WTC11 (cell line): ENCODE measurements at regions not wholly inside any gene's neighbourhood (a gene's known extent, or its start where the extent isn't known, plus 50 kb on each side); places are given as distances from the start of the nearest gene placed in this dataset.

ENCODE experiments used
- ATF3 ChIP-seq: sonication (generic); formaldehyde crosslinking; conservative IDR thresholded peaks from 2 replicates; pipeline ENCODE4 v1.8.1; 2022; ENCODE audit warnings: mild to moderate bottlenecking, missing genetic modification reagents
- NFE2L1 ChIP-seq: sonication (generic); formaldehyde crosslinking; IDR thresholded peaks from 2 replicates; pipeline ENCODE4 v1.8.1; 2023; ENCODE audit warnings: missing genetic modification reagents
- NFYB ChIP-seq: sonication (generic); formaldehyde crosslinking; conservative IDR thresholded peaks from 2 replicates; pipeline ENCODE4 v1.8.0; 2022; ENCODE audit warnings: low read depth, missing genetic modification reagents
- NR1H2 ChIP-seq: sonication (generic); formaldehyde crosslinking; IDR thresholded peaks from 2 replicates; pipeline ENCODE4 v1.9.0; 2021; ENCODE audit warnings: mild to moderate bottlenecking, moderate library complexity, missing genetic modification reagents
- RELA ChIP-seq: sonication (generic); formaldehyde crosslinking; IDR thresholded peaks from 2 replicates; pipeline ENCODE4 v1.8.1; 2022; ENCODE audit warnings: missing genetic modification reagents, mild to moderate bottlenecking, borderline replicate concordance
- TF ChIP-seq, protein P1 (sequence below): sonication (generic); formaldehyde crosslinking; IDR thresholded peaks from 2 replicates; pipeline ENCODE4 v1.8.0; 2022; ENCODE audit warnings: mild to moderate bottlenecking, missing genetic modification reagents
- TF ChIP-seq, protein P2 (sequence below): sonication (generic); formaldehyde crosslinking; IDR thresholded peaks from 2 replicates; pipeline ENCODE4 v1.8.0; 2022; ENCODE audit warnings: mild to moderate bottlenecking, missing genetic modification reagents
- TF ChIP-seq, protein P3 (sequence below): fragments of 200-600 bp; IDR thresholded peaks from 2 replicates; pipeline ENCODE4 v1.8.0; 2022; ENCODE audit warnings: antibody characterized with exemption
- TF ChIP-seq, protein P4 (sequence below): sonication (generic); formaldehyde crosslinking; IDR thresholded peaks from 2 replicates; pipeline ENCODE4 v1.8.0; 2022; ENCODE audit warnings: mild to moderate bottlenecking, missing genetic modification reagents

- TF ChIP-seq NFYB (CRISPR knock-in tag) (no peak), NFE2L1 (no peak), ATF3 (CRISPR knock-in tag) (no peak), RELA (CRISPR knock-in tag) (no peak), NR1H2 (CRISPR knock-in tag) (no peak)
- TF ChIP-seq, protein P1, sequence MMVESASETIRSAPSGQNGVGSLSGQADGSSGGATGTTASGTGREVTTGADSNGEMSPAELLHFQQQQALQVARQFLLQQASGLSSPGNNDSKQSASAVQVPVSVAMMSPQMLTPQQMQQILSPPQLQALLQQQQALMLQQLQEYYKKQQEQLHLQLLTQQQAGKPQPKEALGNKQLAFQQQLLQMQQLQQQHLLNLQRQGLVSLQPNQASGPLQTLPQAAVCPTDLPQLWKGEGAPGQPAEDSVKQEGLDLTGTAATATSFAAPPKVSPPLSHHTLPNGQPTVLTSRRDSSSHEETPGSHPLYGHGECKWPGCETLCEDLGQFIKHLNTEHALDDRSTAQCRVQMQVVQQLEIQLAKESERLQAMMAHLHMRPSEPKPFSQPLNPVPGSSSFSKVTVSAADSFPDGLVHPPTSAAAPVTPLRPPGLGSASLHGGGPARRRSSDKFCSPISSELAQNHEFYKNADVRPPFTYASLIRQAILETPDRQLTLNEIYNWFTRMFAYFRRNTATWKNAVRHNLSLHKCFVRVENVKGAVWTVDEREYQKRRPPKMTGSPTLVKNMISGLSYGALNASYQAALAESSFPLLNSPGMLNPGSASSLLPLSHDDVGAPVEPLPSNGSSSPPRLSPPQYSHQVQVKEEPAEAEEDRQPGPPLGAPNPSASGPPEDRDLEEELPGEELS (CRISPR knock-in tag), result no peak
- TF ChIP-seq, protein P2, sequence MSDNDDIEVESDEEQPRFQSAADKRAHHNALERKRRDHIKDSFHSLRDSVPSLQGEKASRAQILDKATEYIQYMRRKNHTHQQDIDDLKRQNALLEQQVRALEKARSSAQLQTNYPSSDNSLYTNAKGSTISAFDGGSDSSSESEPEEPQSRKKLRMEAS (CRISPR knock-in tag), result no peak
- TF ChIP-seq, protein P3, sequence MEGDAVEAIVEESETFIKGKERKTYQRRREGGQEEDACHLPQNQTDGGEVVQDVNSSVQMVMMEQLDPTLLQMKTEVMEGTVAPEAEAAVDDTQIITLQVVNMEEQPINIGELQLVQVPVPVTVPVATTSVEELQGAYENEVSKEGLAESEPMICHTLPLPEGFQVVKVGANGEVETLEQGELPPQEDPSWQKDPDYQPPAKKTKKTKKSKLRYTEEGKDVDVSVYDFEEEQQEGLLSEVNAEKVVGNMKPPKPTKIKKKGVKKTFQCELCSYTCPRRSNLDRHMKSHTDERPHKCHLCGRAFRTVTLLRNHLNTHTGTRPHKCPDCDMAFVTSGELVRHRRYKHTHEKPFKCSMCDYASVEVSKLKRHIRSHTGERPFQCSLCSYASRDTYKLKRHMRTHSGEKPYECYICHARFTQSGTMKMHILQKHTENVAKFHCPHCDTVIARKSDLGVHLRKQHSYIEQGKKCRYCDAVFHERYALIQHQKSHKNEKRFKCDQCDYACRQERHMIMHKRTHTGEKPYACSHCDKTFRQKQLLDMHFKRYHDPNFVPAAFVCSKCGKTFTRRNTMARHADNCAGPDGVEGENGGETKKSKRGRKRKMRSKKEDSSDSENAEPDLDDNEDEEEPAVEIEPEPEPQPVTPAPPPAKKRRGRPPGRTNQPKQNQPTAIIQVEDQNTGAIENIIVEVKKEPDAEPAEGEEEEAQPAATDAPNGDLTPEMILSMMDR, result no peak
- TF ChIP-seq, protein P4, sequence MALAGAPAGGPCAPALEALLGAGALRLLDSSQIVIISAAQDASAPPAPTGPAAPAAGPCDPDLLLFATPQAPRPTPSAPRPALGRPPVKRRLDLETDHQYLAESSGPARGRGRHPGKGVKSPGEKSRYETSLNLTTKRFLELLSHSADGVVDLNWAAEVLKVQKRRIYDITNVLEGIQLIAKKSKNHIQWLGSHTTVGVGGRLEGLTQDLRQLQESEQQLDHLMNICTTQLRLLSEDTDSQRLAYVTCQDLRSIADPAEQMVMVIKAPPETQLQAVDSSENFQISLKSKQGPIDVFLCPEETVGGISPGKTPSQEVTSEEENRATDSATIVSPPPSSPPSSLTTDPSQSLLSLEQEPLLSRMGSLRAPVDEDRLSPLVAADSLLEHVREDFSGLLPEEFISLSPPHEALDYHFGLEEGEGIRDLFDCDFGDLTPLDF (CRISPR knock-in tag), result no peak
Observed at GRCh38 chr9:29969408-29969807, 2396.1 kb upstream of the C9orf72 start.
